OCI-LY3 (cell line): ENCODE measurements at regions not wholly inside any gene's neighbourhood (a gene's known extent, or its start where the extent isn't known, plus 50 kb on each side); places are given as distances from the start of the nearest gene placed in this dataset.

Source experiments
- EZH2phosphoT487 ChIP-seq: fragments of 200-600 bp; shearing (Covaris generic); IDR thresholded peaks from 2 replicates; pipeline ENCODE4 v1.6.1; 2018; ENCODE audit warnings: antibody characterized with exemption, mixed run types, low read depth
- TF ChIP-seq, protein P1 (sequence below): fragments of 200-600, 300-600 bp; sonication (generic); IDR thresholded peaks from 2 replicates; pipeline ENCODE4 v1.5.1; 2014; ENCODE audit warnings: antibody characterized with exemption, low read length, low read depth

DNA sequence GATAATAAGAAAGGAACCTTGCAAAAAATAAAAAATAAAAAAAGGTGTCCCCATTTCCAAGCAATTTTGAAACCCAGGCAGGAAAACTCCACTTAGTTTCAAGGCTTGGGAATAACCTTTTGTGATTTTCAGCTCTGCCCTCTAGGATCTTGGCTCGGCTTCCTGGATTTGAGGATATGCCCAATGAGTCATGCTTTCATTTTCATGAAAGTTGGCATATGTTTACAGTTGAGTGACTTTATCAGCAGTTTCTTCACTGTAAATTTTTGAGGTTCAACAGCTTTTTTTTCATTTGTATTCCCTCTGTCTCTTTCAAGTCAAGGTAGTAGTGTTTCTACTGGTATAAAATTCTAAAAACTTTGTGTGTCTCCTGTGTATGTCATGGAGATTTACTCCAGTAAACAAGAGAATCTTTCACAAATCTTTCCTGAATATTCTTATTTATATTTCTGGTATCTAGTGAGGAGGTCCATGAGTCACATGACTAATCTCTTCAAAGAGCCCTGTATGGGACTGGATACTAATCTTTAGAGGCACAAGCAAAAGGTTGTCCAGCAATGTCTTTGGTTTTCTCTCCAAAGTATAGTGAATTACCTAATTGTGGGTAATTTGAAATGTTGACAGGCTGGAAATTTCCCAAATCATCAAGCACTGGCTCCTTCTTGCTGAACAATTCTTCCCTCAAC, 335.3 kb downstream of the BRINP2 start:
- TF ChIP-seq, protein P1, sequence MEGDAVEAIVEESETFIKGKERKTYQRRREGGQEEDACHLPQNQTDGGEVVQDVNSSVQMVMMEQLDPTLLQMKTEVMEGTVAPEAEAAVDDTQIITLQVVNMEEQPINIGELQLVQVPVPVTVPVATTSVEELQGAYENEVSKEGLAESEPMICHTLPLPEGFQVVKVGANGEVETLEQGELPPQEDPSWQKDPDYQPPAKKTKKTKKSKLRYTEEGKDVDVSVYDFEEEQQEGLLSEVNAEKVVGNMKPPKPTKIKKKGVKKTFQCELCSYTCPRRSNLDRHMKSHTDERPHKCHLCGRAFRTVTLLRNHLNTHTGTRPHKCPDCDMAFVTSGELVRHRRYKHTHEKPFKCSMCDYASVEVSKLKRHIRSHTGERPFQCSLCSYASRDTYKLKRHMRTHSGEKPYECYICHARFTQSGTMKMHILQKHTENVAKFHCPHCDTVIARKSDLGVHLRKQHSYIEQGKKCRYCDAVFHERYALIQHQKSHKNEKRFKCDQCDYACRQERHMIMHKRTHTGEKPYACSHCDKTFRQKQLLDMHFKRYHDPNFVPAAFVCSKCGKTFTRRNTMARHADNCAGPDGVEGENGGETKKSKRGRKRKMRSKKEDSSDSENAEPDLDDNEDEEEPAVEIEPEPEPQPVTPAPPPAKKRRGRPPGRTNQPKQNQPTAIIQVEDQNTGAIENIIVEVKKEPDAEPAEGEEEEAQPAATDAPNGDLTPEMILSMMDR, result no peak
- TF ChIP-seq EZH2phosphoT487, result no peak
